ENCODE measurements at regions not wholly inside any gene's neighbourhood (a gene's known extent, or its start where the extent isn't known, plus 50 kb on each side); places are given as distances from the start of the nearest gene placed in this dataset.
"Not testable (repeated sequence)": the region's sequence is repeated elsewhere in the genome, so short reads cannot be mapped to it uniquely, and the experiment has no call there.

DNA sequence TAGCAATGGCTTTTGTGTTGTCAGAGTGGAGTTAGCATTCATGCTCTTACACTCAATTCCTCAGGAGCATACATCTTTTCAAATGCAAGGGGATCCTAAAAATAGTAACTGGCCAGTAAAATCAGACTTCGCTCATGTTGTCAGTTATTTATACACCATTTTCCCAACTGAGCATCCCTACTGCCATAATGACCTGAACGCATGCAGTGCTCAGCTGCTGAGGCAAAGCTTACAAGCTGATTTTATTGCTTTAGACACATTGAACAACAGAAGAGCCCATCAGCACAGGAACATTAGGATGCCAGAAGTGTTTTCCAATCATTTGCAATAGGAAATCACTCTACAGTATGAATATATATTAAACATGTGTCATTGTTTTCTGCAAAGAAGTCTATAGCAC, 689.7 kb upstream of the BCHE start:
- H3K36me3 ChIP-seq, result no peaks in the 10 kb centered on the region
- peaks cover 0 to under 1% of the 10 kb centered on the region in 2 donors for H3K9me3 ChIP-seq
- H3K4me3 ChIP-seq, result no peak overlapping the region
- no peak for DNase-seq (ENCODE audit: low spot score)
- no peak for TF ChIP-seq CTCF (IDR thresholded peaks at IDR 0.05)
- H3K27me3 ChIP-seq, result no peaks in the 10 kb centered on the region
- no peak overlapping the region for H3K27ac ChIP-seq
- H3K4me1 ChIP-seq, result no peaks in the 10 kb centered on the region

GRCh38 chr3:166522017-166522416, 684.8 kb upstream of the BCHE start:
- TF ChIP-seq CTCF (IDR thresholded peaks at IDR 0.05), result no peak
- Histone ChIP-seq H3K9me3 (no peaks in the 10 kb centered on the region), H3K36me3 (no peaks in the 10 kb centered on the region), H3K27ac (no peak overlapping the region), H3K4me1 (no peaks in the 10 kb centered on the region), H3K4me3 (no peak overlapping the region), H3K27me3 (no peaks in the 10 kb centered on the region)
- DNase-seq (ENCODE audit: low spot score), result no peak

GRCh38 chr3:166519443-166519842, 682.2 kb upstream of the BCHE start:
- Histone ChIP-seq H3K4me1 (no peaks in the 10 kb centered on the region), H3K9me3 (no peaks in the 10 kb centered on the region), H3K27me3 (no peaks in the 10 kb centered on the region), H3K36me3 (no peaks in the 10 kb centered on the region), H3K4me3 (no peak overlapping the region), H3K27ac (no peak overlapping the region)
- no peak for DNase-seq (ENCODE audit: low spot score)
- TF ChIP-seq CTCF (IDR thresholded peaks at IDR 0.05), result no peak

DNA sequence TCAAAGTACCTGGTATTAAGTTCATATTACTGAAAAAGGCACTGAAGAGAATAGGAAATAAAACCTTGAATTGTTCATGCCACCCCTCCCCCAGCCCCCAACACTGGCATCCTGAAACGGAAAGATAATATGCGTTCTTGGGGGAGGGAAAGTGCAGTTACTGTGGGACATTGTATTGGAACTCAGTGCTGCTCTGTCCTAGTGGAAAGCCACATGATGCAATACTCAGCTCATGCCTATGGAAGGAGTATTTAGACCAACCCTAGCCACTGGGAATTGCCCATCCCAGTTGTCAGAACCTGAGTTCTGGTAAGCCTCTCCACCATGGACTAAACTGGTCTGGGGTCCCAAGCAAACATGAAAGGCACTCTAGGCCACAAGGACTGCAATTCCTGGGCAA, 680.8 kb upstream of the BCHE start:
- Histone ChIP-seq H3K9me3 (peaks cover 0 to 1% of the 10 kb centered on the region in 2 donors), H3K27me3 (no peaks in the 10 kb centered on the region), H3K4me1 (no peaks in the 10 kb centered on the region), H3K4me3 (no peak overlapping the region), H3K36me3 (no peaks in the 10 kb centered on the region), H3K27ac (no peak overlapping the region)
- no peak for DNase-seq (ENCODE audit: low spot score)
- no peak for TF ChIP-seq CTCF (IDR thresholded peaks at IDR 0.05)

GRCh38 chr3:166510382-166510781, 673.2 kb upstream of the BCHE start:
- no peaks in the 10 kb centered on the region for H3K4me1 ChIP-seq
- H3K9me3 ChIP-seq, result peaks cover 0 to 12% of the 10 kb centered on the region in 2 donors
- H3K27me3 ChIP-seq, result no peaks in the 10 kb centered on the region
- H3K4me3 ChIP-seq, result no peak overlapping the region
- no peak overlapping the region for H3K27ac ChIP-seq
- DNase-seq (ENCODE audit: low spot score), result no peak
- no peaks in the 10 kb centered on the region for H3K36me3 ChIP-seq
- no peak for TF ChIP-seq CTCF (IDR thresholded peaks at IDR 0.05)

- not testable (repeated sequence) for H3K9me3 ChIP-seq, H3K36me3 ChIP-seq, H3K27me3 ChIP-seq
These were observed 663.2 kb upstream of the BCHE start for GRCh38 chr3:166500420-166500819.

More at GRCh38 chr3:166500420-166500819, 663.2 kb upstream of the BCHE start:
- not testable (repeated sequence) for H3K4me1 ChIP-seq; DNase-seq (ENCODE audit: low spot score); H3K27ac ChIP-seq; H3K4me3 ChIP-seq
